GM23338 (cell line): ENCODE measurements at regions not wholly inside any gene's neighbourhood (a gene's known extent, or its start where the extent isn't known, plus 50 kb on each side); places are given as distances from the start of the nearest gene placed in this dataset.

Experiments used
- EZH2 ChIP-seq: fragments of 200-600 bp; sonication (generic); IDR thresholded peaks from one replicate; pipeline ENCODE4 v1.8.0; 2017; ENCODE audit warnings: antibody characterized with exemption, mild to moderate bottlenecking, low read depth; ENCODE audit not compliant: unreplicated experiment
- EZH2phosphoT487 ChIP-seq: fragments of 200-600 bp; sonication (generic); IDR thresholded peaks from one replicate; pipeline ENCODE4 v1.8.1; 2018; ENCODE audit warnings: antibody characterized with exemption; ENCODE audit not compliant: unreplicated experiment
- NANOG ChIP-seq: IDR thresholded peaks from 2 replicates; pipeline ENCODE4 v1.6.1; 2016; ENCODE audit warnings: antibody characterized with exemption, borderline replicate concordance
- POLR2AphosphoS5 ChIP-seq: IDR thresholded peaks from 2 replicates; pipeline ENCODE4 v1.6.1; 2016; ENCODE audit warnings: antibody characterized with exemption, low read depth
- TF ChIP-seq, protein P1 (sequence below), 2 experiments: fragments of 200-600 bp in 1 of 2; sonication (generic) in 1 of 2; conservative IDR thresholded peaks; 2 replicates each; pipeline versions ENCODE4 v1.5.1 to v1.6.1; 2016 to 2017; ENCODE audit warnings: antibody characterized with exemption in 2 of 2, low read depth in 2 of 2, mild to moderate bottlenecking in 2 of 2, moderate library complexity in 1 of 2

DNA sequence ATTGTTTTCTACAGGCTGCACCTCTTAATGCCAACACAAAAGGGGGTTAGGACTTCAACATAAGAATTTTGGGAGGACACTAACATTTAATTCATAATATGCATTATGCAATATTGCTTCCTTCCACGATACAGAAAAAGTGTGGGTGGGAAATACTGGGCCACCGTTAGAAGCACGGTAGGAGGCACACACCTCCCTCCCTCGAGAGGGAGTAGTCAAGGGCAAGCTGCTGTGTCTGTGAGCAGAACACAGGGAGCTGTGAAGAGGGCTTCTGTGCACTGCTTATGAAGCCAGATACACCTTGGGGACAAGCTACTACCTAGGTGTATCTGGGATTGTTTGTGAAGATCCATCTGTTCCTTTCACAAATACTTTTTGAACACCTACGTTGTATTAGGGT, 109.3 kb upstream of the PLET1 start:
- TF ChIP-seq EZH2 (no peak), EZH2phosphoT487 (no peak), POLR2AphosphoS5 (no peak), NANOG (no peak)
- TF ChIP-seq, protein P1, sequence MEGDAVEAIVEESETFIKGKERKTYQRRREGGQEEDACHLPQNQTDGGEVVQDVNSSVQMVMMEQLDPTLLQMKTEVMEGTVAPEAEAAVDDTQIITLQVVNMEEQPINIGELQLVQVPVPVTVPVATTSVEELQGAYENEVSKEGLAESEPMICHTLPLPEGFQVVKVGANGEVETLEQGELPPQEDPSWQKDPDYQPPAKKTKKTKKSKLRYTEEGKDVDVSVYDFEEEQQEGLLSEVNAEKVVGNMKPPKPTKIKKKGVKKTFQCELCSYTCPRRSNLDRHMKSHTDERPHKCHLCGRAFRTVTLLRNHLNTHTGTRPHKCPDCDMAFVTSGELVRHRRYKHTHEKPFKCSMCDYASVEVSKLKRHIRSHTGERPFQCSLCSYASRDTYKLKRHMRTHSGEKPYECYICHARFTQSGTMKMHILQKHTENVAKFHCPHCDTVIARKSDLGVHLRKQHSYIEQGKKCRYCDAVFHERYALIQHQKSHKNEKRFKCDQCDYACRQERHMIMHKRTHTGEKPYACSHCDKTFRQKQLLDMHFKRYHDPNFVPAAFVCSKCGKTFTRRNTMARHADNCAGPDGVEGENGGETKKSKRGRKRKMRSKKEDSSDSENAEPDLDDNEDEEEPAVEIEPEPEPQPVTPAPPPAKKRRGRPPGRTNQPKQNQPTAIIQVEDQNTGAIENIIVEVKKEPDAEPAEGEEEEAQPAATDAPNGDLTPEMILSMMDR (conservative IDR thresholded peaks at IDR 0.05; ENCODE audit: low read depth in 2 of 2), result no peak
